ENCODE measurements at regions not wholly inside any gene's neighbourhood (a gene's known extent, or its start where the extent isn't known, plus 50 kb on each side); places are given as distances from the start of the nearest gene placed in this dataset.

DNA sequence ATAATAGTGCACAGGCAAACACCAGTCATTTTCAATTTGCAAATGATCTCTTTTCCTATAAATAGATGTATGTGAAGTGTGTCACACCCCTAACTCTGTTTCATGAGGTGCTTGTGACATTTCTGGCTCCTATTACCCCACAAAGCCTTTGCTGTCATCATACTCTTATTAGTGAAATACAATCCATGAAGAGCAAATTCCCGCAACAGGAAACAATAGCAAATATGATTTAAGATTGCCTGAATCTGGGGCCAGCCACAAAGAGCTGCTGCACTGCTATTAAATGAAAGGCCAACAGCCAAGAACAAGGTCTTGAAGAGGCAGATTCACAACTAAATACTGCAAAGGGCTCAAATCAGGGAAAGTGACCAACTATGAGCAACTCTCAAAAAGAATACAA is 96.3 kb upstream of the CAV2 start (continued):
- TF ChIP-seq ZNF629 (tag by site-specific recombination; IDR thresholded peaks at IDR 0.05) (peak; percentile 70), GLI2 (tag by site-specific recombination; IDR thresholded peaks at IDR 0.05; ENCODE audit: borderline replicate concordance, low read depth) (peak; percentile 23; the same call in 1 of the 2 replicates), TCF7L2 (IDR thresholded peaks at IDR 0.05; ENCODE audit: borderline replicate concordance, low read depth, low read length) (no peak), ZSCAN30 (tag by site-specific recombination; IDR thresholded peaks at IDR 0.05) (peak; percentile 64; the same call in 1 of the 2 replicates), PRDM1 (tag by site-specific recombination; IDR thresholded peaks at IDR 0.05) (peak; percentile 63), ZNF660 (tag by site-specific recombination; IDR thresholded peaks at IDR 0.05) (peak; percentile 58; the same call in 1 of the 2 replicates), ZNF664 (tag by site-specific recombination; IDR thresholded peaks at IDR 0.05) (peak; percentile 42; the same call in 1 of the 2 replicates), ZEB2 (tag by site-specific recombination; IDR thresholded peaks at IDR 0.05) (peak; percentile 85), MZF1 (tag by site-specific recombination; IDR thresholded peaks at IDR 0.05; ENCODE audit: borderline replicate concordance) (no peak), ZNF701 (tag by site-specific recombination; IDR thresholded peaks at IDR 0.05) (no peak), ZNF324 (tag by site-specific recombination; IDR thresholded peaks at IDR 0.05) (0 out of 2 replicates have a peak, but pooled peaks have one; percentile 34)
- TF ChIP-seq, protein P1, sequence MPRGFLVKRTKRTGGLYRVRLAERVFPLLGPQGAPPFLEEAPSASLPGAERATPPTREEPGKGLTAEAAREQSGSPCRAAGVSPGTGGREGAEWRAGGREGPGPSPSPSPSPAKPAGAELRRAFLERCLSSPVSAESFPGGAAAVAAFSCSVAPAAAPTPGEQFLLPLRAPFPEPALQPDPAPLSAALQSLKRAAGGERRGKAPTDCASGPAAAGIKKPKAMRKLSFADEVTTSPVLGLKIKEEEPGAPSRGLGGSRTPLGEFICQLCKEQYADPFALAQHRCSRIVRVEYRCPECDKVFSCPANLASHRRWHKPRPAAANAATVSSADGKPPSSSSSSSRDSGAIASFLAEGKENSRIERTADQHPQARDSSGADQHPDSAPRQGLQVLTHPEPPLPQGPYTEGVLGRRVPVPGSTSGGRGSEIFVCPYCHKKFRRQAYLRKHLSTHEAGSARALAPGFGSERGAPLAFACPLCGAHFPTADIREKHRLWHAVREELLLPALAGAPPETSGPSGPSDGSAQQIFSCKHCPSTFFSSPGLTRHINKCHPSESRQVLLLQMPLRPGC (tag by site-specific recombination; IDR thresholded peaks at IDR 0.05), result peak; percentile 42; the same call in 1 of the 2 replicates
- TF ChIP-seq, protein P2, sequence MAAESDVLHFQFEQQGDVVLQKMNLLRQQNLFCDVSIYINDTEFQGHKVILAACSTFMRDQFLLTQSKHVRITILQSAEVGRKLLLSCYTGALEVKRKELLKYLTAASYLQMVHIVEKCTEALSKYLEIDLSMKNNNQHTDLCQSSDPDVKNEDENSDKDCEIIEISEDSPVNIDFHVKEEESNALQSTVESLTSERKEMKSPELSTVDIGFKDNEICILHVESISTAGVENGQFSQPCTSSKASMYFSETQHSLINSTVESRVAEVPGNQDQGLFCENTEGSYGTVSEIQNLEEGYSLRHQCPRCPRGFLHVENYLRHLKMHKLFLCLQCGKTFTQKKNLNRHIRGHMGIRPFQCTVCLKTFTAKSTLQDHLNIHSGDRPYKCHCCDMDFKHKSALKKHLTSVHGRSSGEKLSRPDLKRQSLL (tag by site-specific recombination; IDR thresholded peaks at IDR 0.05), result no peak

DNA sequence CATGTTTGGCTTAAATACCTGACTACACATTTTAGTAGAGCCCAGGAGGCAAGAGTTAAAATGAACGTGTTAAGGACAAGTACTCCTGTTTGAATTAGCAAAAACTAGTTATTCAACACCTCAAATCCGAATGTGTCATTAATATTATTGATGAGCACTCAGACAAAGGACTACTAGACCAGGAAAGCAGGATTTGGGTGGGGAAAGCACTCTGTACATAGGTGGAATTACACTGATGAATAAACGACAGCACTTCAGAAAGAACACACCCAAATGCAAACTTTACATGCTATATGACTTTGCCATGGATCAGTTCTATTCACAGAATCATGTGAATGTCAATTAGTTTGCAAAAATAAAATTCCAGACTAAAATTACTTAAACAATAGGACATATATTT is 95.1 kb upstream of the CAV2 start:
- TF ChIP-seq ZNF747 (tag by site-specific recombination; IDR thresholded peaks at IDR 0.05) (no peak), ZNF514 (tag by site-specific recombination; IDR thresholded peaks at IDR 0.05) (no peak), ZNF785 (tag by site-specific recombination; IDR thresholded peaks at IDR 0.05) (no peak), ZNF175 (tag by site-specific recombination; IDR thresholded peaks at IDR 0.05) (no peak)
- TF ChIP-seq, protein P3, sequence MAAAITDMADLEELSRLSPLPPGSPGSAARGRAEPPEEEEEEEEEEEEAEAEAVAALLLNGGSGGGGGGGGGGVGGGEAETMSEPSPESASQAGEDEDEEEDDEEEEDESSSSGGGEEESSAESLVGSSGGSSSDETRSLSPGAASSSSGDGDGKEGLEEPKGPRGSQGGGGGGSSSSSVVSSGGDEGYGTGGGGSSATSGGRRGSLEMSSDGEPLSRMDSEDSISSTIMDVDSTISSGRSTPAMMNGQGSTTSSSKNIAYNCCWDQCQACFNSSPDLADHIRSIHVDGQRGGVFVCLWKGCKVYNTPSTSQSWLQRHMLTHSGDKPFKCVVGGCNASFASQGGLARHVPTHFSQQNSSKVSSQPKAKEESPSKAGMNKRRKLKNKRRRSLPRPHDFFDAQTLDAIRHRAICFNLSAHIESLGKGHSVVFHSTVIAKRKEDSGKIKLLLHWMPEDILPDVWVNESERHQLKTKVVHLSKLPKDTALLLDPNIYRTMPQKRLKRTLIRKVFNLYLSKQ (tag by site-specific recombination; IDR thresholded peaks at IDR 0.05; ENCODE audit: borderline replicate concordance), result no peak
- H3K36me3 ChIP-seq (ENCODE audit: control insufficient read depth in 2 of 2, insufficient read depth in 1 of 2, low read length in 2 of 2), result no peaks in the 10 kb centered on the region
- no peaks in the 10 kb centered on the region for H3K9me3 ChIP-seq (ENCODE audit: control insufficient read depth, insufficient read depth, low read depth, low read length)
- ChIA-PET POLR2A (no interaction called here), CTCF (no interaction called here)
- no peak overlapping the region for H3K4me3 ChIP-seq (ENCODE audit: low read depth, low read length)
- H3K27ac ChIP-seq (ENCODE audit: extremely low read depth, low read depth, low read length), result no peak overlapping the region
- H3K4me1 ChIP-seq (ENCODE audit: control insufficient read depth, insufficient read depth, low read length), result peaks cover 7% of the 10 kb centered on the region

DNA sequence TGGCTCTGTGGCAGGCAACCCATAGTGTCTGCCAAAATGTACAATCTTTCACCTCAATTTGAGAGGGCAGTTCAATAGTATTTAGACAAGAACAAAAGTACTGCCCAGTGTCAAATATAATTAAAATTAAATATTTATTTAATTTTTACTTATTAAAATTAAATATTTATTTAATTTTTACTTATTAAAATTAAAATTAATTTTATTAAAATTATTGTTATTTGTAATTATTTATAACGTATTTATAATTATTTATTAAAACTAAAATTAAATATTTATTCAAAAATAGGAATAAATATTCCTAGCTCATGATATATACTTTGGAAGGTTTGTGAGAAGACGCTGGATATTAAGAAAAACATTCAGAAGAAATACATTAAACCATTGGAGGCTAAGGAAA is 93.7 kb upstream of the CAV2 start:
- no peak overlapping the region for H3K4me3 ChIP-seq (ENCODE audit: low read depth, low read length)
- peaks cover 7% of the 10 kb centered on the region for H3K4me1 ChIP-seq (ENCODE audit: control insufficient read depth, insufficient read depth, low read length)
- H3K27ac ChIP-seq (ENCODE audit: extremely low read depth, low read depth, low read length), result no peak overlapping the region
- no peaks in the 10 kb centered on the region for H3K36me3 ChIP-seq (ENCODE audit: control insufficient read depth in 2 of 2, insufficient read depth in 1 of 2, low read length in 2 of 2)
- CTCF ChIA-PET, result interaction anchor here (0.7 kb wide), 1 partner anchor 13 kb away, joined by 3 read pairs; no protein-coding TSS in a partner anchor
- POLR2A ChIA-PET, result no interaction called here
- H3K9me3 ChIP-seq (ENCODE audit: control insufficient read depth, insufficient read depth, low read depth, low read length), result no peaks in the 10 kb centered on the region
- no peak for TF ChIP-seq GLIS2 (tag by site-specific recombination; IDR thresholded peaks at IDR 0.05)
- no peak for TF ChIP-seq ZNF311 (tag by site-specific recombination; IDR thresholded peaks at IDR 0.05; ENCODE audit: borderline replicate concordance)
- TF ChIP-seq, protein P4, sequence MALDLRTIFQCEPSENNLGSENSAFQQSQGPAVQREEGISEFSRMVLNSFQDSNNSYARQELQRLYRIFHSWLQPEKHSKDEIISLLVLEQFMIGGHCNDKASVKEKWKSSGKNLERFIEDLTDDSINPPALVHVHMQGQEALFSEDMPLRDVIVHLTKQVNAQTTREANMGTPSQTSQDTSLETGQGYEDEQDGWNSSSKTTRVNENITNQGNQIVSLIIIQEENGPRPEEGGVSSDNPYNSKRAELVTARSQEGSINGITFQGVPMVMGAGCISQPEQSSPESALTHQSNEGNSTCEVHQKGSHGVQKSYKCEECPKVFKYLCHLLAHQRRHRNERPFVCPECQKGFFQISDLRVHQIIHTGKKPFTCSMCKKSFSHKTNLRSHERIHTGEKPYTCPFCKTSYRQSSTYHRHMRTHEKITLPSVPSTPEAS (tag by site-specific recombination; IDR thresholded peaks at IDR 0.05), result no peak
- no peak for TF ChIP-seq ZNF302 (tag by site-specific recombination; IDR thresholded peaks at IDR 0.05; ENCODE audit: low read depth)
- TF ChIP-seq KLF1 (tag by site-specific recombination; IDR thresholded peaks at IDR 0.05), result no peak
- no peak for TF ChIP-seq ZNF544 (tag by site-specific recombination; IDR thresholded peaks at IDR 0.05)
- no peak for TF ChIP-seq IKZF3 (tag by site-specific recombination; IDR thresholded peaks at IDR 0.05)
- TF ChIP-seq, protein P5, sequence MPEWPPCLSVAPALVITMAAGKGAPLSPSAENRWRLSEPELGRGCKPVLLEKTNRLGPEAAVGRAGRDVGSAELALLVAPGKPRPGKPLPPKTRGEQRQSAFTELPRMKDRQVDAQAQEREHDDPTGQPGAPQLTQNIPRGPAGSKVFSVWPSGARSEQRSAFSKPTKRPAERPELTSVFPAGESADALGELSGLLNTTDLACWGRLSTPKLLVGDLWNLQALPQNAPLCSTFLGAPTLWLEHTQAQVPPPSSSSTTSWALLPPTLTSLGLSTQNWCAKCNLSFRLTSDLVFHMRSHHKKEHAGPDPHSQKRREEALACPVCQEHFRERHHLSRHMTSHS (tag by site-specific recombination; IDR thresholded peaks at IDR 0.05), result no peak
- no peak for TF ChIP-seq GFI1B (tag by site-specific recombination; IDR thresholded peaks at IDR 0.05)
- no peak for TF ChIP-seq ZNF211 (tag by site-specific recombination; IDR thresholded peaks at IDR 0.05; ENCODE audit: low read depth)
- TF ChIP-seq, protein P1 (tag by site-specific recombination; IDR thresholded peaks at IDR 0.05), result no peak
